NCI-H524 (cell line): ENCODE measurements at regions not wholly inside any gene's neighbourhood (a gene's known extent, or its start where the extent isn't known, plus 50 kb on each side); places are given as distances from the start of the nearest gene placed in this dataset.

Experiments used
- DNase-seq, 2 experiments: peaks; one replicate each; lab custom pipeline; 2025; lab: John Stamatoyannopoulos, UW

GRCh38 chr11:106457727-106458126 is 380.3 kb downstream of the AASDHPPT start:
- DNase-seq = no peak

- no peak for DNase-seq
Observed at GRCh38 chr11:106459135-106459534, 381.7 kb downstream of the AASDHPPT start.

DNA sequence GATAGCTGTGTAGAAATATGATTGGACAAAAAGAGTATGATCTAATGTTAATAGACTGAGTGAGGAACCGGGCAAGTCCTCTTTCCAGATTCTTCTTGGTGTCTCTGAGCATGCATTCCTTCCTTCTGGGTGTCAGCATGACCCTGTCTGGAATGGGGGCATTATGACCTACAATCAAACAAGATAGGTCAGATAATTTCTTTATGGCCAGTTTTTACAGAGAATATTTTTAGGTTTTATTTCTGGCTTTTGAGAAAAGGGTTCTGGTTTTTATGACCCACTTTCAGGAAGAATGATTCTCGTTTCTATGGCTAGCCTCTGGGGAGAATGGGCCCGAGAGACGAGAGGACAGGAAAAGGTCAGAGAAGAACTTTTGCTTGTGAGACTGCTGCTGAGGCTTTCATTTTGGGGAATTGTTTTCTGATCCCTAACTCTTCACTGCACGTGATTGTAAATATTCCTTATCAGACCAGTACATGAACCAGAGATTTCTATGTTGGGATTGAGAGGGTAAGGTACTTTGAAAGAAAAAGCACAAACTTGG is 383.8 kb downstream of the AASDHPPT start:
- no peak for DNase-seq

DNA sequence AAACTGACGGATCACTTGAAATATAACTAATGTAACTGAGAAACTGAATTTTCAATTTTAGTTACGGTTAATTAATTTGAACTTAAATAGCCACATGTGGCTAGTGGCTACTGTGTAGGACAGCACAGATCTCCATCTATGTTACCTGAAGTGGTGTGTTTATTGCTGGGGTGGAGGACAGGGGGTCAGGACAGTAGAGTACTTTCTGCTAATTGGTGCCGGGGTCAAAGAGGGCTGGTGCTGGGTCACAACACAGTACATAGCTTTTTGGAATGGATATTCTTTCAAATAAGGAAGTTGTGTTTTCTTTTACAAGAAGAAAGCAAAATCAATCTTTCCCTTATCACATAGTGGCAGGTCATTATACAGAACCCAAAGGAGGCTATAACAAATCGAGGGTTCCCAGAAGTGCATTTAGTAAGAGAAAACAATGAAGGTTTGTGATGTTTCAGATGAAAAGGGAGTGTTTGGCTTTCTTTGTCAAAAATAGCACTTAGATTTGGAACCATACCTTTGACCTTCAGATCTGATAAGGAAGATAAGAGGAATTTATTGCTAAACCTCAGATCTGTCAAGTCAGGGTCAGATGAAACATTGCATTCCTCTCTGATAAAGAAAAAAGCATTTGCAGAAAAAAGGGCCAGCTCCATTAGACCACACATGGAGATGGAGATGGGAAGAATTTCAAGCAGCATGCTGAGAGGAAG is 384.5 kb downstream of the AASDHPPT start:
- no peak for DNase-seq

GRCh38 chr11:106463154-106463553 is 385.7 kb downstream of the AASDHPPT start:
- peak; percentile 18 to 83 for DNase-seq

GRCh38 chr11:106463796-106464201 is 386.3 kb downstream of the AASDHPPT start:
- no peak for DNase-seq

GRCh38 chr11:106464728-106465127 is 387.3 kb downstream of the AASDHPPT start:
- DNase-seq = no peak

DNA sequence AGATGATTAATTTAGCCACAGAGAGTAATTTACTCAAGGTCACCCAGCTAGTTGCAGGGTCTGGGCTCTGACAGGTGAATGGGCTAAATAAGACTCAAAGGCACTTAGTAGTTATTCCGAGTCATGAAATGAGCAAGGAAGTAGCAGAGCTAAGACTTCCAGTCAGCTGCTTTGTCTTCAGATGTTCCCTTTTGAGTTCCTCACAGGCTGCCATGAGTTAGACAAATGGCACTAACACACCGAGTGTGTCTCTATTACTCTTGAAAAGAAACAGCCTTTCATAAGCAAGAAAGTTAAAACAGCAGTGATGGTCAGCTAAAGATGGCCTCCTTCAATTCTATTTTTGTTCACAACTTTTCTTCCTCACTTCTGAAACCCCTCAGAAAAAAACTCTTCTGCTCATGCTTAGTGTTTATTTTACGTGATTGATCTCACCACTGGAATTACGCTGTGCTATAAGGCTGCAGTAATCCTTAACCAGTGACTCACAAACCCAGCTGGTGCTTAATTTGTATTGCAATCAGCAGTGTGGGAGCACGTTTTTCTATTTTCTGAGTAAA is 389.1 kb downstream of the AASDHPPT start:
- peak; percentile 11 to 64 for DNase-seq

- DNase-seq = no peak
Observed at GRCh38 chr11:106467501-106467900, 390.0 kb downstream of the AASDHPPT start.

DNA sequence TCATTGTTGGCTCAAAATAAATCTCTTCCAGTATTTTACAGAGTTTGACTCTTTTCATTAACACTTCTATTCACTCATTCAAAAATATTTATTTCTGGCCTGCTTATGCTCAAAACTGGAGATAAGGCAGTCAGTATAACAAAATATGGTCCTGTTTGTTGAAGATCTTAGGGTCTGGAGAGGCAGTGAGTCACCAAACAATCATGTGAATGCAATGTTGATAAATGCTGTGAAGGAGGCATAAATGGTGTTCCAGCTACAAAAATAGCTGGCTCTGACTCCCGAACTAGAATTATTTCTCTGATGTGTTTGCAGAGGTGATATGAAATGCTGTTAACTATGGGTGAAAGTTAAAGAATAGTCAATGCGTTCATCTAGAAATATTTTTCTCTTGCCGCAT is 390.6 kb downstream of the AASDHPPT start:
- DNase-seq = no peak

DNA sequence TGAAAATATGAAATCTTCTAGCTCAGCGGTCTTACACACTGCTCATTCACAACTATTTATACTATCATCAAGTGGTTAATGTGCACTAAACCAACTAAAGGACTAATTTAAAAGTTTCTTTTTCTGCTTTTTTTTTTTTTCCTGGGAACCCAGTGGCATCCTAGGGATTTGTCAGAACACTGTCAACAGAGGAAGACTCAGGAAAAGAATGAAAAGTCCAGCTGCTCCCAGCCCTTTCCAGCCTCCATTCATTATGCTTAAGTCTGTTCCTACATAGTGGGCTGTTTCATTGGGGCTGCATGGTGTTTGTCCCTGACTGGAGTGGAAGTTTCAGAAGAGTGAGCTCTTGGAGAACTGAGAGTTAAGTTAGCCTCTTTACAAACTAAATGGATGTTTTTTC is 391.1 kb downstream of the AASDHPPT start:
- no peak for DNase-seq

GRCh38 chr11:106470230-106470629 is 392.8 kb downstream of the AASDHPPT start:
- no peak for DNase-seq

GRCh38 chr11:106471276-106471675 is 393.8 kb downstream of the AASDHPPT start:
- DNase-seq = no peak

- peak; percentile 87 to 94 for DNase-seq
Observed at GRCh38 chr11:106473089-106473722, 395.7 kb downstream of the AASDHPPT start.

DNA sequence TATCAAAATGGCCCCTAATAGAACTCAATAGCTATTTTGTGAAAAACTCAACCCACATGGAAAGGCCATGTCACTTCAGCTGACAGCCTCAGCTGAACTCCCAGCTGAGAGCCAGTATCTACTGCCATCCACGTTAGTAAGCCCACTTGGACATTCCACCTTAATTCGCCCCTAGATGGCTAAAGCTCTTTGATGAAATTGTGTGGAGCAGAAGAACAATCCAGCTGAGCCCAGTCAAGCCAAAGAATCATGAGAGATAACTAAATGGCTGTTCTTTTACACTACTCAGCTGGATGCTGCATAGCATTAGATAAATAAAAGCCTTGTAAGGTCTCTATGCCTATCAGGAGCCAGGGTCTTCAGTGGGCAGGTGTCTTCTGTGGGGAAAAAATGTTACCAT is 396.8 kb downstream of the AASDHPPT start:
- no peak for DNase-seq

DNA sequence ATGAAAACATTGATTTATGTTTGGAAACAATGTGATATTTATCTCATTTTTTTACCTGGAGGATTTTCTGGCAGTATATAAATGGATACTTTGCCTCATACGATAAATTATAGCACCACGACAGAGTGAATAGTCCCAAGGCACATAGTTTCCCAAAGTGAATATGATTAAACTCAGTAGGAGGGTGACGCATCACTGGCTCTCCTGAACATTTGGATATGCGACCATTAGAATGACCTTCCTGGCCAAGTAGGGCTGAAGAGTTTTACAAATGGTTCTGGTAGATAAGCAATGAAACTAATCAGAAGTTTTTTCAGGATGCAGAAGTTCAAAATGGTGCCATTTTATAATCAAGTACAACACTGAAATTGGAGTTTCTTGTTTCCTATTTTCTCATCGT is 397.7 kb downstream of the AASDHPPT start:
- DNase-seq = no peak

- no peak for DNase-seq
Observed at GRCh38 chr11:106477776-106478175, 400.3 kb downstream of the AASDHPPT start.

- no peak for DNase-seq
Observed at GRCh38 chr11:106479646-106480045, 402.2 kb downstream of the AASDHPPT start.

GRCh38 chr11:106480581-106481190 is 403.2 kb downstream of the AASDHPPT start:
- no peak for DNase-seq

DNA sequence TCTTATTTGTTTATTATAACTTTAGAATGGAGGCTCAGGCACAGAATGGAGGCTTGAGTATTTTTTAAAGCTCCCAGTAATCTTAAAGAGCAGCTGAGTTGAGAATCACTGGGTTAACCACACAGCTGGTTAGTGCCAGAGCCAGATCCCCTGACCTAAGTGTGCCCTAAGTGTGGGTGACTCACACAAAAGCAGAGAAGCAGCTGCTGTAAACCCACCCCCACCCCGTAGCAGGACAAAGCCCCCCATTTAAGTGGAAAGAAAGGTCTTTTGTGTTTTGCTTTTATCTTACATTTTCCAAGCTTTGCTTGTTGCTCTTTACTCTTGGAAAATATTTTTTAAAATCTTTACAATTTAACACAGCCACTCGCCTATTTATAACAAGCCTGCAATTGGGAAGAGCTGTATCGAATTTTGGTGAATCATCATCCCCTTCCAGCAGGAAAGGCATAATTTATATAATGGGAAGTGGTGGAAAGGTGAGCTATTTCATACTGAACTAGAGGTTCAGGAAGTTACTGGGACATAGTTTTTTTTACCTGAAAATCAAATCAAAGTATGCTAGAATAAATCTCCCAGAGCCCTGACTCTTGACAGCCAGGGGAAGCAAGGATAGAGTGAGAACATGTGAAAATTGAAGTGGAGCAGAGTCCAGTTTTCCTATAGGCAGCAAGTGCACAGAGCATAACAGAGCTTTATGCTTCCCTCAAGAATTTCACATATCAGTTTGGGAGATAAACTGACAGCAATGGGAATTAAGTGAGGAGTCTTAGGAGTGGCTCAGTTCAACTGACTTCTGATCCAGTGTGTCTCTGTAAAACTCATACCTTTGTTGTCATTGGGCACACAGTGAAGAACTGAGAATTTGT is 405.7 kb downstream of the AASDHPPT start:
- DNase-seq = peak; percentile 9 to 76

DNA sequence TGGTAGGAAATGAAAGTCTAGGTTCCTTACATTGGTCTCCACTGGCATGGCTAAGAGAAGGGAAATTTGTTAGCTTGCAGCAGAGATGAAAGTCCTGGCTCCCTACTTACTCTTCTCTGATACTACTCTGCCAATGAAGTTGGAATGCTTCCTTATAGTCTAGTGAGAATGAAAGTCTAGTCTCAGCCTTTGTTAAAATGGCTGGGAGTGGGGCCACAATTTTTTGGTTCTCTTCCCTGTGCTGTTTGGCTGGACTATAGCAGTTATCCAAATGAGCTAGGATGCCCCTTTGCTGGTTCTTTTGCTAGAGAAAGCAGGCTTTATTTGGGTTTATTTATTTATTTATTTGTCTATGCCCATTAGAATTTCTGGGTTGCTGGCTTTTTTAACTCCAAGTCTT is 414.3 kb downstream of the AASDHPPT start:
- DNase-seq = no peak

GRCh38 chr11:106493751-106494150 is 416.3 kb downstream of the AASDHPPT start:
- DNase-seq = no peak
